CD8-positive, alpha-beta memory T cell (primary cell): ENCODE measurements at regions not wholly inside any gene's neighbourhood (a gene's known extent, or its start where the extent isn't known, plus 50 kb on each side); places are given as distances from the start of the nearest gene placed in this dataset.
"Not testable (repeated sequence)": the region's sequence is repeated elsewhere in the genome, so short reads cannot be mapped to it uniquely, and the experiment has no call there.

Source experiments
- CTCF ChIA-PET: fragments of 350-600 bp; sonication (Branson Sonifier 250); formaldehyde crosslinking; loops from one replicate; lab custom pipeline; 2021; ENCODE audit warnings: antibody characterized with exemption; lab: Charles Lee
- POLR2A ChIA-PET: fragments of 350-600 bp; sonication (Branson Sonifier 250); formaldehyde crosslinking; loops from one replicate; lab custom pipeline; 2021; ENCODE audit warnings: antibody characterized with exemption; lab: Charles Lee
- DNase-seq, 5 donors: peaks; one replicate each; pipeline versions ENCODE4 v3.0.0 to v3.0.0-alpha.2; 2020 to 2022; ENCODE audit warnings: mixed read lengths in 1 of 5
- H3K27ac ChIP-seq: one replicate; pipeline ENCODE4 v1.7.0; 2013; ENCODE audit warnings: low read depth, mild to moderate bottlenecking, low read length, moderate library complexity
- H3K27me3 ChIP-seq: 2 replicates; pipeline ENCODE4 v1.7.0; 2013; ENCODE audit warnings: low read length, mild to moderate bottlenecking; ENCODE audit not compliant: insufficient read depth, poor library complexity, severe bottlenecking
- H3K36me3 ChIP-seq: 2 replicates; pipeline ENCODE4 v1.7.0; 2013; ENCODE audit warnings: mild to moderate bottlenecking, low read length, moderate library complexity; ENCODE audit not compliant: insufficient read depth
- H3K4me1 ChIP-seq: 2 replicates; pipeline ENCODE4 v1.7.0; 2013; ENCODE audit warnings: mild to moderate bottlenecking, low read length, moderate library complexity; ENCODE audit not compliant: insufficient read depth
- H3K4me3 ChIP-seq: 2 replicates; pipeline ENCODE4 v1.7.0; 2013; ENCODE audit warnings: mild to moderate bottlenecking, low read length
- H3K9me3 ChIP-seq: 2 replicates; pipeline ENCODE4 v1.7.0; 2013; ENCODE audit warnings: mild to moderate bottlenecking, low read length
- H3K27ac Mint-ChIP-seq, 8 donors: one replicate each; pipeline ENCODE4 v1.8.0; 2020 to 2021; ENCODE audit warnings: mixed read lengths in 8 of 8, mild to moderate bottlenecking in 6 of 8, inconsistent platforms in 3 of 8, moderate library complexity in 3 of 8
- H3K27me3 Mint-ChIP-seq, 2 donors: one replicate each; pipeline ENCODE4 v1.8.0; 2020 to 2021; ENCODE audit warnings: mixed read lengths in 2 of 2, mild to moderate bottlenecking in 1 of 2, moderate library complexity in 1 of 2
- H3K36me3 Mint-ChIP-seq, 3 donors: one replicate each; pipeline ENCODE4 v1.8.0; 2020 to 2021; ENCODE audit warnings: mixed read lengths in 3 of 3, inconsistent platforms in 1 of 3, mild to moderate bottlenecking in 1 of 3
- H3K4me1 Mint-ChIP-seq, 3 donors: one replicate each; pipeline ENCODE4 v1.8.0; 2020 to 2021; ENCODE audit warnings: mixed read lengths in 3 of 3, inconsistent platforms in 1 of 3, mild to moderate bottlenecking in 1 of 3
- H3K4me3 Mint-ChIP-seq, 7 donors: one replicate each; pipeline ENCODE4 v1.8.0; 2020 to 2021; ENCODE audit warnings: mixed read lengths in 7 of 7, mild to moderate bottlenecking in 6 of 7, moderate library complexity in 4 of 7, inconsistent platforms in 2 of 7
- H3K9me3 Mint-ChIP-seq, 5 donors: one replicate each; pipeline ENCODE4 v1.8.0; 2020 to 2022; ENCODE audit warnings: mixed read lengths in 5 of 5, mild to moderate bottlenecking in 3 of 5, moderate library complexity in 2 of 5, inconsistent platforms in 1 of 5

GRCh38 chr16:50486162-50486561 is 62.0 kb upstream of the NKD1 start:
- Mint-ChIP-seq H3K27ac (peak overlapping the region in 1 of 8 donors; percentile 9), H3K9me3 (peaks cover 10 to 21% (median 18%) of the 10 kb centered on the region in 5 donors), H3K27me3 (peaks cover 34 to 56% of the 10 kb centered on the region in 2 donors), H3K36me3 (peaks cover 0 to 14% (median 0%) of the 10 kb centered on the region in 3 donors)
- H3K9me3 ChIP-seq, H3K27me3 ChIP-seq, CTCF ChIA-PET, H3K36me3 ChIP-seq, DNase-seq, POLR2A ChIA-PET, H3K4me3 Mint-ChIP-seq, H3K27ac ChIP-seq, H3K4me1 Mint-ChIP-seq, H3K4me3 ChIP-seq, H3K4me1 ChIP-seq: not testable (repeated sequence)

DNA sequence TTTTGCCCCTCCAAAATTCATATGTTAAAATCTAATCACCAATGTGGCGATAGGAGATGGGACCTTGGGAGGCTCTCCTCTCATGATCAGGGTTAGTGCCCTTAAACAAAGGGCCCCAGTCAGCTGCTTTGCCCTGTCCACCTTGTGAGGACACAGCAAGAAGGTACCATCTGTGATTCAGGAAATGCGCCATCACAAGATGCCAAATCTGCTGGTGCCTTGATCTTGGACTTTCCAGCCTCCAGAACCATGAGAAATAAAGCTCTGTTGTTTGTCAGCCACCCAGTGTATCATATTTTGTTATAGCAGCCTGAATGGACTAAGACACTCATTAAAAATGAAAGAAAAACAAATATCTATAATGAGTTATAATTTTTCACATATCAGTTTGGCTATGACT is 63.0 kb upstream of the NKD1 start:
- Mint-ChIP-seq H3K27ac (no peak overlapping the region), H3K4me1 (no peaks in the 10 kb centered on the region), H3K4me3 (no peak overlapping the region), H3K36me3 (peaks cover 0 to 14% (median 0%) of the 10 kb centered on the region in 3 donors), H3K27me3 (peaks cover 34 to 54% of the 10 kb centered on the region in 2 donors), H3K9me3 (peaks cover 10 to 21% (median 18%) of the 10 kb centered on the region in 5 donors)
- ChIA-PET CTCF (no interaction called here), POLR2A (no interaction called here)
- no peak for DNase-seq
- Histone ChIP-seq H3K27ac (no peak overlapping the region), H3K9me3 (no peaks in the 10 kb centered on the region), H3K27me3 (no peaks in the 10 kb centered on the region), H3K4me3 (no peak overlapping the region), H3K36me3 (no peaks in the 10 kb centered on the region), H3K4me1 (no peaks in the 10 kb centered on the region)

- ChIA-PET POLR2A (interaction anchor here (0.6 kb wide), 1 partner anchor 63 kb away, joined by 3 read pairs; no protein-coding TSS in a partner anchor), CTCF (no interaction called here)
- Histone ChIP-seq H3K27ac (no peak overlapping the region), H3K4me3 (no peak overlapping the region), H3K36me3 (no peaks in the 10 kb centered on the region), H3K4me1 (no peaks in the 10 kb centered on the region), H3K9me3 (no peaks in the 10 kb centered on the region), H3K27me3 (no peaks in the 10 kb centered on the region)
- H3K4me3 Mint-ChIP-seq, result no peak overlapping the region
- no peaks in the 10 kb centered on the region for H3K4me1 Mint-ChIP-seq
- peaks cover 10 to 21% (median 18%) of the 10 kb centered on the region in 5 donors for H3K9me3 Mint-ChIP-seq
- peaks cover 0 to 14% (median 0%) of the 10 kb centered on the region in 3 donors for H3K36me3 Mint-ChIP-seq
- H3K27me3 Mint-ChIP-seq, result peaks cover 32 to 55% of the 10 kb centered on the region in 2 donors
- no peak overlapping the region for H3K27ac Mint-ChIP-seq
- DNase-seq, result no peak
These were observed 65.9 kb upstream of the NKD1 start for GRCh38 chr16:50482271-50482670.

GRCh38 chr16:50480206-50480605 is 68.0 kb upstream of the NKD1 start:
- no peaks in the 10 kb centered on the region for H3K4me1 ChIP-seq
- H3K27me3 ChIP-seq, result no peaks in the 10 kb centered on the region
- Mint-ChIP-seq H3K36me3 (peaks cover 0 to 14% (median 0%) of the 10 kb centered on the region in 3 donors), H3K27ac (no peak overlapping the region), H3K27me3 (peaks cover 25 to 44% of the 10 kb centered on the region in 2 donors), H3K4me3 (no peak overlapping the region), H3K9me3 (peaks cover 6 to 14% (median 13%) of the 10 kb centered on the region in 5 donors), H3K4me1 (no peaks in the 10 kb centered on the region)
- POLR2A ChIA-PET, result no interaction called here
- no peaks in the 10 kb centered on the region for H3K9me3 ChIP-seq
- H3K4me3 ChIP-seq, result no peak overlapping the region
- H3K36me3 ChIP-seq, result no peaks in the 10 kb centered on the region
- H3K27ac ChIP-seq, result no peak overlapping the region
- CTCF ChIA-PET, result no interaction called here
- no peak for DNase-seq

GRCh38 chr16:50479771-50480170 is 68.4 kb upstream of the NKD1 start:
- no peaks in the 10 kb centered on the region for H3K4me1 ChIP-seq
- Mint-ChIP-seq H3K4me1 (no peaks in the 10 kb centered on the region), H3K36me3 (peaks cover 0 to 14% (median 0%) of the 10 kb centered on the region in 3 donors), H3K9me3 (peaks cover 2 to 9% (median 9%) of the 10 kb centered on the region in 5 donors), H3K4me3 (no peak overlapping the region), H3K27me3 (peaks cover 22 to 39% of the 10 kb centered on the region in 2 donors), H3K27ac (no peak overlapping the region)
- H3K27me3 ChIP-seq, result no peaks in the 10 kb centered on the region
- no peaks in the 10 kb centered on the region for H3K9me3 ChIP-seq
- no peak for DNase-seq
- ChIA-PET CTCF (no interaction called here), POLR2A (no interaction called here)
- no peak overlapping the region for H3K4me3 ChIP-seq
- no peaks in the 10 kb centered on the region for H3K36me3 ChIP-seq
- no peak overlapping the region for H3K27ac ChIP-seq

DNA sequence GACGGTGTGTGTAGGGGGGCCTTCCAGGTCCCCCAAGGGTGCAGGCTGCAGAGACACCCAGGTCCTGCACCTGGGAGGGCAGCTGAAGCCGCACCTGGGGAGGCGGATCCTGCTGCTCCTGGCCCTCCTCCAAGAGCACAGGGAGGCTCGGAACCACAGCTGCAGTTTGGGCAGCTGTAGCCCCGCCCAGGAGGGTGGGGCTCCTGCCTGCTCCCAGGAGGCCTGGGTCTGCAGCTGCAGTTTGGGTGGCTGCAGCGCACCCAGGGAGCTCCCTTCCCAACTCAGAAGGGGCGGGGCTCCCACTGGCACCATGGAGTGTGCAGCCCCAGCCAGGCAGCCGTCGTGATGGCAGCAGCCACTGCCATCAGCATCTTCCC is 69.4 kb upstream of the NKD1 start:
- no peaks in the 10 kb centered on the region for H3K36me3 ChIP-seq
- POLR2A ChIA-PET, result no interaction called here
- H3K27ac ChIP-seq, result no peak overlapping the region
- no peaks in the 10 kb centered on the region for H3K27me3 ChIP-seq
- DNase-seq, result no peak
- no peaks in the 10 kb centered on the region for H3K9me3 ChIP-seq
- Mint-ChIP-seq H3K4me1 (no peaks in the 10 kb centered on the region), H3K9me3 (peaks cover 0 to 2% (median 0%) of the 10 kb centered on the region in 5 donors), H3K27ac (no peak overlapping the region), H3K4me3 (no peak overlapping the region), H3K27me3 (peaks cover 12 to 31% of the 10 kb centered on the region in 2 donors), H3K36me3 (peaks cover 0 to 8% (median 0%) of the 10 kb centered on the region in 3 donors)
- H3K4me1 ChIP-seq, result no peaks in the 10 kb centered on the region
- no peak overlapping the region for H3K4me3 ChIP-seq
- CTCF ChIA-PET, result no interaction called here

- Histone ChIP-seq H3K27ac (no peak overlapping the region), H3K9me3 (no peaks in the 10 kb centered on the region), H3K27me3 (no peaks in the 10 kb centered on the region), H3K4me1 (no peaks in the 10 kb centered on the region), H3K4me3 (no peak overlapping the region), H3K36me3 (no peaks in the 10 kb centered on the region)
- no peak overlapping the region for H3K4me3 Mint-ChIP-seq
- ChIA-PET POLR2A (no interaction called here), CTCF (no interaction called here)
- no peaks in the 10 kb centered on the region for H3K9me3 Mint-ChIP-seq
- no peak for DNase-seq
- H3K27ac Mint-ChIP-seq, result no peak overlapping the region
- H3K36me3 Mint-ChIP-seq, result peaks cover 0 to 4% (median 0%) of the 10 kb centered on the region in 3 donors
- no peaks in the 10 kb centered on the region for H3K4me1 Mint-ChIP-seq
- peaks cover 10 to 26% of the 10 kb centered on the region in 2 donors for H3K27me3 Mint-ChIP-seq
These were observed 70.0 kb upstream of the NKD1 start for GRCh38 chr16:50478075-50478772.

DNA sequence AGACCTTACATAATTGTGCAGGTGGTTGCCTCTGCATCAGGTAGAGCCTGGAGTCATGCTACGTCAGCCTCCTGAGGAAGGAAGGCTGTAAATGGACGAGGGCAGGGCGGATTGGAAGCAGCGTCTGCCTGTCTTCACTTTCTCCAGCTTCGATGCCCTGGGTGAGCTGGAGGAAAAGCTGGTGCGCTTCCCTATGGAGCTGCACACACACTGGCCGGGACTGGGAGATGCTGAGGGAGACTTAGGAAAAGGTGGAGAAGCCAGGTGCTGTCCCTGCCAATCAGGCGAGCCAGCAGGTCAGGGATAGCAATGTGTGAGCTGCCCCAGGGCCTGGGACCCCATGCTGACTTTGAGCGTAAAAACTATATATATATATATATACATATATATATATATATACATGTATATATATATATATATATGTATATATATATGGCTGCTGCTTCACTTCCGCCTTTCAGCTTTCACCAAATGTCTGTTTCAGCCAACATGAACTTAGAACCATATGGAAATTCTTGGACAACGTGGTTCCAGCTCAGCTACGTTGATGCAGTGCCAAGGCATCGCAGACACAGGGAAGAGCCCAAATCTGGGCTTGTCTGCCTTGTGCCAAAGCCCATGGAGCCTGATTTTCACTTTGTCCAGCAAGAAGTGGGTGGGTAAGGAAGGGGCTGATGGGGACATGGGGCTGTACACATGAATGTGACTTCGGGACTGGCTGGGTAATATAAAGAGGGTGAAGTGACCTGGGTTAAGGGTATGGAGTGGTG is 71.5 kb upstream of the NKD1 start:
- Mint-ChIP-seq H3K4me1 (no peaks in the 10 kb centered on the region), H3K27ac (no peak overlapping the region)
- CTCF ChIA-PET, result no interaction called here

More for the DNA sequence above, 71.5 kb upstream of the NKD1 start:
- DNase-seq, result no peak
- H3K4me3 Mint-ChIP-seq, result no peak overlapping the region
- Histone ChIP-seq H3K27me3 (no peaks in the 10 kb centered on the region), H3K27ac (no peak overlapping the region), H3K4me3 (no peak overlapping the region), H3K36me3 (no peaks in the 10 kb centered on the region), H3K9me3 (no peaks in the 10 kb centered on the region), H3K4me1 (no peaks in the 10 kb centered on the region)
- no peaks in the 10 kb centered on the region for H3K36me3 Mint-ChIP-seq
- peaks cover 10 to 28% of the 10 kb centered on the region in 2 donors for H3K27me3 Mint-ChIP-seq
- POLR2A ChIA-PET, result no interaction called here
- no peaks in the 10 kb centered on the region for H3K9me3 Mint-ChIP-seq
